Mesendoderm (in vitro differentiated cells): ENCODE measurements at regions not wholly inside any gene's neighbourhood (a gene's known extent, or its start where the extent isn't known, plus 50 kb on each side); places are given as distances from the start of the nearest gene placed in this dataset.
A peak's percentile ranks its signal among the peaks of the same experiment; 100 is the strongest.

ENCODE experiments used
- DNase-seq: peaks from one replicate; pipeline ENCODE4 v3.0.0; 2013
- H2AK5ac ChIP-seq: 2 replicates; pipeline ENCODE4 v1.6.1; 2013; ENCODE audit warnings: low read length, inconsistent platforms
- H2BK120ac ChIP-seq: 2 replicates; pipeline ENCODE4 v1.6.1; 2013; ENCODE audit warnings: low read depth, mild to moderate bottlenecking, low read length, moderate library complexity, mixed read lengths
- H2BK15ac ChIP-seq: replicated peaks from 2 replicates; pipeline ENCODE4 v1.6.1; 2013; ENCODE audit warnings: low read depth, mild to moderate bottlenecking, moderate library complexity
- H2BK5ac ChIP-seq: 2 replicates; pipeline ENCODE4 v1.6.1; 2013; ENCODE audit warnings: low read length, inconsistent platforms
- H3K18ac ChIP-seq: 2 replicates; pipeline ENCODE4 v1.6.1; 2013; ENCODE audit warnings: mild to moderate bottlenecking, low read length, mixed read lengths
- H3K23ac ChIP-seq: one replicate; pipeline ENCODE4 v1.6.1; 2013; ENCODE audit warnings: low read length
- H3K27ac ChIP-seq: 2 replicates; pipeline ENCODE4 v1.5.1; 2013; ENCODE audit warnings: low read depth, mild to moderate bottlenecking, inconsistent platforms, low read length, moderate library complexity
- H3K27me3 ChIP-seq: 2 replicates; pipeline ENCODE4 v1.6.1; 2013; ENCODE audit warnings: low read length, control low read depth, mild to moderate bottlenecking, inconsistent platforms; ENCODE audit not compliant: insufficient read depth, poor library complexity
- H3K36me3 ChIP-seq: 2 replicates; pipeline ENCODE4 v1.6.1; 2013; ENCODE audit warnings: low read length, inconsistent platforms; ENCODE audit not compliant: control insufficient read depth, insufficient read depth
- H3K4ac ChIP-seq: one replicate; pipeline ENCODE4 v1.6.1; 2013; ENCODE audit warnings: low read depth, mild to moderate bottlenecking, low read length, moderate library complexity
- H3K4me1 ChIP-seq: 2 replicates; pipeline ENCODE4 v1.6.1; 2013; ENCODE audit warnings: low read depth, low read length, inconsistent platforms; ENCODE audit not compliant: control insufficient read depth
- H3K4me2 ChIP-seq: 2 replicates; pipeline ENCODE4 v1.6.1; 2013; ENCODE audit warnings: low read length
- H3K4me3 ChIP-seq: 2 replicates; pipeline ENCODE4 v1.5.1; 2013; ENCODE audit warnings: mild to moderate bottlenecking, low read length
- H3K56ac ChIP-seq: one replicate; pipeline ENCODE4 v1.6.1; 2013; ENCODE audit warnings: low read length
- H3K79me1 ChIP-seq: 2 replicates; pipeline ENCODE4 v1.6.1; 2013; ENCODE audit warnings: low read length, inconsistent platforms
- H3K79me2 ChIP-seq: 2 replicates; pipeline ENCODE4 v1.6.1; 2013; ENCODE audit warnings: mild to moderate bottlenecking, low read length; ENCODE audit not compliant: control insufficient read depth, insufficient read depth
- H3K9ac ChIP-seq: 2 replicates; pipeline ENCODE4 v1.6.1; 2013; ENCODE audit warnings: low read length, inconsistent platforms
- H4K5ac ChIP-seq: one replicate; pipeline ENCODE4 v1.6.1; 2013; ENCODE audit warnings: low read length
- H4K8ac ChIP-seq: one replicate; pipeline ENCODE4 v1.6.1; 2013; ENCODE audit warnings: low read depth, mild to moderate bottlenecking, control low read depth, low read length, moderate library complexity
- WGBS: extraction: QIAGEN DNeasy Blood & Tissue Kit; methylation state at CpG from one replicate; pipeline ENCODE4 v1.1.7; 2013; ENCODE audit warnings: low lambda C conversion rate, missing lambda C conversion rate; ENCODE audit not compliant: insufficient coverage; ENCODE audit errors: extremely low coverage; 5-methylcytosine and 5-hydroxymethylcytosine counted together

GRCh38 chr16:73710526-73710925 lies 586.1 kb upstream of the PSMD7 start:
- Histone ChIP-seq H3K27me3 (no peaks in the 10 kb centered on the region), H3K18ac (no peak overlapping the region), H2BK120ac (no peak overlapping the region), H3K4me3 (no peak overlapping the region), H3K4ac (no peak overlapping the region), H3K36me3 (no peaks in the 10 kb centered on the region), H3K27ac (no peak overlapping the region), H4K5ac (no peak overlapping the region), H2AK5ac (no peak overlapping the region), H3K4me2 (no peak overlapping the region), H3K79me2 (no peaks in the 10 kb centered on the region), H4K8ac (no peak overlapping the region), H3K4me1 (no peaks in the 10 kb centered on the region), H2BK15ac (no peak overlapping the region), H2BK5ac (no peak overlapping the region), H3K56ac (no peak overlapping the region), H3K23ac (no peak overlapping the region), H3K79me1 (no peaks in the 10 kb centered on the region), H3K9ac (no peak overlapping the region)
- no peak for DNase-seq
- no CpG with 5 or more reads among the region's 9 CpGs for WGBS

- H2BK15ac ChIP-seq, result no peak overlapping the region
- H3K4me2 ChIP-seq, result no peak overlapping the region
- no peak overlapping the region for H2BK5ac ChIP-seq
- H3K27me3 ChIP-seq, result no peaks in the 10 kb centered on the region
- H3K4ac ChIP-seq, result no peak overlapping the region
- no peak overlapping the region for H2AK5ac ChIP-seq
- no peak overlapping the region for H4K5ac ChIP-seq
- no peak overlapping the region for H3K23ac ChIP-seq
- H3K18ac ChIP-seq, result no peak overlapping the region
- no peaks in the 10 kb centered on the region for H3K79me2 ChIP-seq
- no peak overlapping the region for H3K56ac ChIP-seq
- H4K8ac ChIP-seq, result no peak overlapping the region
- DNase-seq, result no peak
- H2BK120ac ChIP-seq, result no peak overlapping the region
- H3K4me1 ChIP-seq, result no peaks in the 10 kb centered on the region
- no peak overlapping the region for H3K27ac ChIP-seq
- H3K9ac ChIP-seq, result no peak overlapping the region
- no peaks in the 10 kb centered on the region for H3K79me1 ChIP-seq
- H3K36me3 ChIP-seq, result no peaks in the 10 kb centered on the region
- no peak overlapping the region for H3K4me3 ChIP-seq
- WGBS, result no CpG with 5 or more reads among the region's 3 CpGs
These were observed 588.8 kb upstream of the PSMD7 start for GRCh38 chr16:73707863-73708262.

- no peaks in the 10 kb centered on the region for H3K79me2 ChIP-seq
These were observed 592.7 kb upstream of the PSMD7 start for GRCh38 chr16:73703891-73704290.

GRCh38 chr16:73697336-73697735 lies 599.3 kb upstream of the PSMD7 start:
- no peak overlapping the region for H4K8ac ChIP-seq
- no peak overlapping the region for H3K4ac ChIP-seq
- H3K79me2 ChIP-seq, result no peaks in the 10 kb centered on the region
- no peaks in the 10 kb centered on the region for H3K36me3 ChIP-seq
- no peak overlapping the region for H3K4me2 ChIP-seq
- no peak overlapping the region for H2AK5ac ChIP-seq
- H2BK15ac ChIP-seq, result no peak overlapping the region
- no peak overlapping the region for H4K5ac ChIP-seq
- no peaks in the 10 kb centered on the region for H3K79me1 ChIP-seq
- H3K4me3 ChIP-seq, result no peak overlapping the region
- H3K27me3 ChIP-seq, result no peaks in the 10 kb centered on the region
- H3K4me1 ChIP-seq, result peaks cover 1% of the 10 kb centered on the region
- H3K18ac ChIP-seq, result no peak overlapping the region
- H3K9ac ChIP-seq, result no peak overlapping the region
- H3K56ac ChIP-seq, result no peak overlapping the region
- H2BK5ac ChIP-seq, result no peak overlapping the region
- H3K23ac ChIP-seq, result no peak overlapping the region
- H2BK120ac ChIP-seq, result no peak overlapping the region
- DNase-seq, result peak; percentile 54
- no peak overlapping the region for H3K27ac ChIP-seq

More at GRCh38 chr16:73703891-73704290, 592.7 kb upstream of the PSMD7 start:
- Histone ChIP-seq H2AK5ac (no peak overlapping the region), H4K8ac (no peak overlapping the region), H3K4me3 (no peak overlapping the region), H2BK120ac (no peak overlapping the region), H3K27me3 (no peaks in the 10 kb centered on the region), H3K36me3 (no peaks in the 10 kb centered on the region), H3K18ac (no peak overlapping the region), H3K4me1 (no peaks in the 10 kb centered on the region), H3K27ac (no peak overlapping the region), H3K56ac (no peak overlapping the region), H3K79me1 (no peaks in the 10 kb centered on the region), H3K23ac (no peak overlapping the region), H3K4ac (no peak overlapping the region), H3K9ac (no peak overlapping the region), H3K4me2 (no peak overlapping the region), H4K5ac (no peak overlapping the region), H2BK15ac (no peak overlapping the region), H2BK5ac (no peak overlapping the region)
- no peak for DNase-seq
- WGBS, result no CpG with 5 or more reads among the region's 6 CpGs

- no peak overlapping the region for H3K4ac ChIP-seq
- no peak overlapping the region for H4K8ac ChIP-seq
- no peak overlapping the region for H3K23ac ChIP-seq
- no peak for DNase-seq
- H4K5ac ChIP-seq, result no peak overlapping the region
- H3K79me1 ChIP-seq, result no peaks in the 10 kb centered on the region
- H3K56ac ChIP-seq, result no peak overlapping the region
- no peaks in the 10 kb centered on the region for H3K79me2 ChIP-seq
- no peak overlapping the region for H3K4me3 ChIP-seq
- H3K36me3 ChIP-seq, result no peaks in the 10 kb centered on the region
- H3K9ac ChIP-seq, result no peak overlapping the region
- H2BK120ac ChIP-seq, result no peak overlapping the region
- WGBS, result no CpG with 5 or more reads among the region's 3 CpGs
- no peak overlapping the region for H2BK15ac ChIP-seq
- H3K4me1 ChIP-seq, result peaks cover 1% of the 10 kb centered on the region
- H3K4me2 ChIP-seq, result no peak overlapping the region
- H3K27ac ChIP-seq, result no peak overlapping the region
- H2BK5ac ChIP-seq, result no peak overlapping the region
- H2AK5ac ChIP-seq, result no peak overlapping the region
- no peaks in the 10 kb centered on the region for H3K27me3 ChIP-seq
- no peak overlapping the region for H3K18ac ChIP-seq
These were observed 603.8 kb upstream of the PSMD7 start for GRCh38 chr16:73692861-73693260.

- Histone ChIP-seq H3K9ac (no peak overlapping the region), H3K23ac (no peak overlapping the region), H2BK15ac (no peak overlapping the region), H3K27me3 (no peaks in the 10 kb centered on the region), H3K27ac (no peak overlapping the region), H3K18ac (no peak overlapping the region), H3K79me1 (no peaks in the 10 kb centered on the region), H2AK5ac (no peak overlapping the region), H3K79me2 (no peaks in the 10 kb centered on the region), H3K4me3 (no peak overlapping the region), H3K4me1 (no peaks in the 10 kb centered on the region), H4K5ac (no peak overlapping the region), H4K8ac (no peak overlapping the region), H3K4ac (no peak overlapping the region), H3K56ac (no peak overlapping the region), H3K4me2 (no peak overlapping the region), H3K36me3 (no peaks in the 10 kb centered on the region), H2BK5ac (no peak overlapping the region), H2BK120ac (no peak overlapping the region)
- WGBS, result no CpG with 5 or more reads among the region's 2 CpGs
- no peak for DNase-seq
These were observed 612.8 kb upstream of the PSMD7 start for GRCh38 chr16:73683804-73684203.
